Gastrocnemius medialis (tissue), 4 donors: ENCODE measurements at regions not wholly inside any gene's neighbourhood (a gene's known extent, or its start where the extent isn't known, plus 50 kb on each side); places are given as distances from the start of the nearest gene placed in this dataset.

Source experiments
- CTCF ChIP-seq, 5 experiments: fragments of 450-650 bp in 3 of 5; fragments of 200-600 bp in 2 of 5; sonication (generic) in 2 of 5; IDR thresholded peaks in 4 of 5; conservative IDR thresholded peaks in 1 of 5; 1 replicate in 4 of 5; 2 replicates in 1 of 5; pipeline ENCODE4 v1.5.1; 2016 to 2019; ENCODE audit warnings: antibody characterized with exemption in 5 of 5, mild to moderate bottlenecking in 3 of 5, moderate library complexity in 3 of 5
- POLR2A ChIP-seq, 2 donors: fragments of 450-650 bp; IDR thresholded peaks; one replicate each; pipeline ENCODE4 v1.6.1; 2017; ENCODE audit warnings: antibody characterized with exemption in 2 of 2, mild to moderate bottlenecking in 2 of 2, moderate library complexity in 2 of 2

- TF ChIP-seq CTCF (IDR thresholded peaks at IDR 0.05 in 4 of 5, conservative IDR thresholded peaks at IDR 0.05 in 1 of 5) (no peak), POLR2A (IDR thresholded peaks at IDR 0.05) (no peak)
Measured at GRCh38 chr5:159448841-159449407, 118.6 kb upstream of the IL12B start.
